HEK293 (cell line): ENCODE measurements at regions not wholly inside any gene's neighbourhood (a gene's known extent, or its start where the extent isn't known, plus 50 kb on each side); places are given as distances from the start of the nearest gene placed in this dataset.
"Not testable (repeated sequence)": the region's sequence is repeated elsewhere in the genome, so short reads cannot be mapped to it uniquely, and the experiment has no call there.

Experiments
- CTCF ChIA-PET: fragments of 350-600 bp; formaldehyde crosslinking; extraction: SDS; loops from one replicate; lab custom pipeline; 2021; ENCODE audit warnings: antibody characterized with exemption; lab: Yijun Ruan, JAX
- POLR2A ChIA-PET: fragments of 300-600 bp; formaldehyde crosslinking; extraction: SDS; loops from one replicate; lab custom pipeline; 2020; ENCODE audit warnings: antibody characterized with exemption, inconsistent platforms; lab: Yijun Ruan, JAX
- H3K27ac ChIP-seq: fragments of 200-500 bp; sonication (Bioruptor generic); 2 replicates; pipeline ENCODE4 v1.5.1; 2014; ENCODE audit warnings: low read depth, low read length, control low read depth, inconsistent platforms; ENCODE audit errors: extremely low read depth
- H3K36me3 ChIP-seq, 2 experiments: fragments of 200-500 bp in 1 of 2; sonication (Bioruptor generic) in 1 of 2; 1 replicate in 1 of 2; 2 replicates in 1 of 2; pipeline ENCODE4 v1.5.1; 2014 to 2017; ENCODE audit warnings: inconsistent platforms in 2 of 2, low read length in 2 of 2; ENCODE audit not compliant: control insufficient read depth in 2 of 2, insufficient read depth in 1 of 2
- H3K4me1 ChIP-seq: fragments of 200-500 bp; sonication (Bioruptor generic); 2 replicates; pipeline ENCODE4 v1.5.1; 2014; ENCODE audit warnings: mild to moderate bottlenecking, low read length, inconsistent platforms; ENCODE audit not compliant: control insufficient read depth, insufficient read depth
- H3K4me3 ChIP-seq: 2 replicates; pipeline ENCODE4 v1.5.1; 2011; ENCODE audit warnings: low read depth, mild to moderate bottlenecking, control low read depth, low read length, moderate library complexity
- H3K9me3 ChIP-seq: fragments of 200-500 bp; sonication (Bioruptor generic); 2 replicates; pipeline ENCODE4 v1.5.1; 2014; ENCODE audit warnings: low read depth, low read length, inconsistent platforms; ENCODE audit not compliant: control insufficient read depth, insufficient read depth
- HIC1 ChIP-seq: fragments of 450-650 bp; formaldehyde crosslinking; IDR thresholded peaks from 2 replicates; pipeline ENCODE4 v1.5.1; 2016; ENCODE audit warnings: missing biosample characterization, missing genetic modification characterization
- INSM2 ChIP-seq: fragments of 450-650 bp; formaldehyde crosslinking; IDR thresholded peaks from 2 replicates; pipeline ENCODE4 v1.5.1; 2016; ENCODE audit warnings: missing biosample characterization, missing genetic modification characterization
- KLF9 ChIP-seq: fragments of 450-650 bp; formaldehyde crosslinking; IDR thresholded peaks from 2 replicates; pipeline ENCODE4 v1.5.1; 2016; ENCODE audit warnings: missing biosample characterization, missing genetic modification characterization, low read depth
- ZBTB26 ChIP-seq: fragments of 450-650 bp; formaldehyde crosslinking; optimal IDR thresholded peaks from 2 replicates; pipeline ENCODE3; 2016; ENCODE audit warnings: missing biosample characterization, mild to moderate bottlenecking, missing genetic modification characterization
- ZNF221 ChIP-seq: fragments of 450-650 bp; formaldehyde crosslinking; IDR thresholded peaks from 2 replicates; pipeline ENCODE4 v1.5.1; 2017; ENCODE audit warnings: missing biosample characterization, missing genetic modification characterization, borderline replicate concordance
- ZNF223 ChIP-seq: fragments of 450-650 bp; formaldehyde crosslinking; IDR thresholded peaks from 2 replicates; pipeline ENCODE4 v1.5.1; 2016; ENCODE audit warnings: missing biosample characterization, missing genetic modification characterization
- ZNF23 ChIP-seq: fragments of 450-650 bp; formaldehyde crosslinking; IDR thresholded peaks from 2 replicates; pipeline ENCODE4 v1.5.1; 2016; ENCODE audit warnings: missing biosample characterization, missing genetic modification characterization, borderline replicate concordance
- ZNF274 ChIP-seq, 2 experiments: fragments of 200-500 bp in 1 of 2; fragments of 450-650 bp in 1 of 2; sonication (Bioruptor generic) in 1 of 2; formaldehyde crosslinking in 1 of 2; IDR thresholded peaks; 2 replicates each; pipeline versions ENCODE4 v1.5.1 to v1.6.1; 2014 to 2016; ENCODE audit warnings: borderline replicate concordance in 1 of 2, inconsistent platforms in 1 of 2, low read length in 1 of 2, missing biosample characterization in 1 of 2, missing genetic modification characterization in 1 of 2
- ZNF398 ChIP-seq: fragments of 450-650 bp; formaldehyde crosslinking; IDR thresholded peaks from 2 replicates; pipeline ENCODE4 v1.5.1; 2017; ENCODE audit warnings: missing biosample characterization, missing genetic modification characterization
- ZNF529 ChIP-seq: fragments of 450-650 bp; formaldehyde crosslinking; IDR thresholded peaks from 2 replicates; pipeline ENCODE4 v1.5.1; 2017; ENCODE audit warnings: missing genetic modification characterization, missing biosample characterization; ENCODE audit not compliant: insufficient replicate concordance
- ZNF560 ChIP-seq: fragments of 450-650 bp; formaldehyde crosslinking; IDR thresholded peaks from 2 replicates; pipeline ENCODE4 v1.5.1; 2017; ENCODE audit warnings: missing biosample characterization, missing genetic modification characterization, borderline replicate concordance
- ZNF658 ChIP-seq: fragments of 450-650 bp; formaldehyde crosslinking; IDR thresholded peaks from 2 replicates; pipeline ENCODE4; 2016; ENCODE audit warnings: missing biosample characterization, missing genetic modification characterization
- ZNF76 ChIP-seq: fragments of 450-650 bp; formaldehyde crosslinking; IDR thresholded peaks from 2 replicates; pipeline ENCODE4; 2016; ENCODE audit warnings: low read depth, missing biosample characterization, missing genetic modification characterization, borderline replicate concordance
- ZNF777 ChIP-seq: fragments of 450-650 bp; formaldehyde crosslinking; IDR thresholded peaks from 2 replicates; pipeline ENCODE4 v1.5.1; 2017; ENCODE audit warnings: missing biosample characterization, missing genetic modification characterization, borderline replicate concordance
- ZSCAN30 ChIP-seq: fragments of 450-650 bp; IDR thresholded peaks from 2 replicates; pipeline ENCODE4 v1.5.1; 2018; ENCODE audit warnings: missing biosample characterization, mild to moderate bottlenecking, missing genetic modification characterization, moderate library complexity
- TF ChIP-seq, protein P1 (sequence below): fragments of 450-650 bp; formaldehyde crosslinking; IDR thresholded peaks from 2 replicates; pipeline ENCODE4 v1.5.1; 2016; ENCODE audit warnings: missing biosample characterization, missing genetic modification characterization

GRCh38 chr16:60087530-60087929 lies 1353.4 kb upstream of the GOT2 start:
- no peak for TF ChIP-seq INSM2 (tag by site-specific recombination)
- no peak for TF ChIP-seq ZNF658
- no peak for TF ChIP-seq ZNF398
- TF ChIP-seq ZNF23 (tag by site-specific recombination) = no peak
- TF ChIP-seq, protein P1, sequence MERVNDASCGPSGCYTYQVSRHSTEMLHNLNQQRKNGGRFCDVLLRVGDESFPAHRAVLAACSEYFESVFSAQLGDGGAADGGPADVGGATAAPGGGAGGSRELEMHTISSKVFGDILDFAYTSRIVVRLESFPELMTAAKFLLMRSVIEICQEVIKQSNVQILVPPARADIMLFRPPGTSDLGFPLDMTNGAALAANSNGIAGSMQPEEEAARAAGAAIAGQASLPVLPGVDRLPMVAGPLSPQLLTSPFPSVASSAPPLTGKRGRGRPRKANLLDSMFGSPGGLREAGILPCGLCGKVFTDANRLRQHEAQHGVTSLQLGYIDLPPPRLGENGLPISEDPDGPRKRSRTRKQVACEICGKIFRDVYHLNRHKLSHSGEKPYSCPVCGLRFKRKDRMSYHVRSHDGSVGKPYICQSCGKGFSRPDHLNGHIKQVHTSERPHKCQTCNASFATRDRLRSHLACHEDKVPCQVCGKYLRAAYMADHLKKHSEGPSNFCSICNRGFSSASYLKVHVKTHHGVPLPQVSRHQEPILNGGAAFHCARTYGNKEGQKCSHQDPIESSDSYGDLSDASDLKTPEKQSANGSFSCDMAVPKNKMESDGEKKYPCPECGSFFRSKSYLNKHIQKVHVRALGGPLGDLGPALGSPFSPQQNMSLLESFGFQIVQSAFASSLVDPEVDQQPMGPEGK = no peak
- no peak for TF ChIP-seq ZNF223 (tag by site-specific recombination)
- no peak for TF ChIP-seq ZNF221 (tag by site-specific recombination)
- TF ChIP-seq ZBTB26 = no peak
- no peak for TF ChIP-seq HIC1 (tag by site-specific recombination)
- no peak for TF ChIP-seq ZNF274 (IDR thresholded peaks at IDR 0.05; ENCODE audit: low read length)
- no peak for TF ChIP-seq ZNF274 (tag by site-specific recombination; IDR thresholded peaks at IDR 0.05; ENCODE audit: borderline replicate concordance)
- TF ChIP-seq ZNF560 (tag by site-specific recombination) = no peak
- no peak for TF ChIP-seq KLF9 (tag by site-specific recombination)
- TF ChIP-seq ZNF777 (tag by site-specific recombination) = no peak
- TF ChIP-seq ZSCAN30 (tag by site-specific recombination) = no peak
- no peak for TF ChIP-seq ZNF529
- no peak for TF ChIP-seq ZNF76 (tag by site-specific recombination)
- no peaks in the 10 kb centered on the region for H3K4me1 ChIP-seq
- ChIA-PET CTCF (no interaction called here), POLR2A (no interaction called here)
- no peaks in the 10 kb centered on the region for H3K36me3 ChIP-seq
- no peaks in the 10 kb centered on the region for H3K9me3 ChIP-seq
- no peak overlapping the region for H3K27ac ChIP-seq
- no peak overlapping the region for H3K4me3 ChIP-seq

DNA sequence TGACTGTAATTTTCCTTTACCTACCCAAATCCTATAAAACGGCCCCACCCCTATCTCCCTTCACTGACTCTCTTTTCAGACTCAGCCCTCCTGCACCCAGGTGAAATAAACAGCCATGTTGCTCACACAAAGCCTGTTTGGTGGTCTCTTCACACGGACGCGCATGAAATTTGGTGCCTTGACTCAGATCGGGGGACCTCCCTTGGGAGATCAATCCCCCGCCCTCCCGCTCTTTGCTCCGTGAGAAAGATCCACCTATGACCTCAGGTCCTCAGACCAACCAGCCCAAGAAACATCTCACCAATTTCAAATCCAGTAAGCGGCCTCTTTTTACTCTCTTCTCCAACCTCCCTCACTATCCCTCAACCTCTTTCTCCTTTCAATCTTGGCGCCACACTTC lies 1344.7 kb upstream of the GOT2 start:
- H3K4me1 ChIP-seq, CTCF ChIA-PET, H3K36me3 ChIP-seq, H3K4me3 ChIP-seq, H3K9me3 ChIP-seq, H3K27ac ChIP-seq, POLR2A ChIA-PET: not testable (repeated sequence)
